PFSK-1 (cell line): ENCODE measurements at regions not wholly inside any gene's neighbourhood (a gene's known extent, or its start where the extent isn't known, plus 50 kb on each side); places are given as distances from the start of the nearest gene placed in this dataset.

Experiments
- POLR2AphosphoS5 ChIP-seq: IDR thresholded peaks from 2 replicates; pipeline ENCODE4 v1.6.1; 2012; ENCODE audit warnings: low read depth, mild to moderate bottlenecking, control low read depth, low read length, moderate library complexity
- REST ChIP-seq, 2 experiments: IDR thresholded peaks; 2 replicates each; pipeline versions ENCODE4 v1.6.1 to v1.8.0; 2011 to 2012; ENCODE audit warnings: low read depth in 2 of 2, low read length in 2 of 2, control low read depth in 1 of 2, inconsistent platforms in 1 of 2, mild to moderate bottlenecking in 1 of 2, moderate library complexity in 1 of 2; ENCODE audit not compliant: insufficient read depth in 1 of 2

DNA sequence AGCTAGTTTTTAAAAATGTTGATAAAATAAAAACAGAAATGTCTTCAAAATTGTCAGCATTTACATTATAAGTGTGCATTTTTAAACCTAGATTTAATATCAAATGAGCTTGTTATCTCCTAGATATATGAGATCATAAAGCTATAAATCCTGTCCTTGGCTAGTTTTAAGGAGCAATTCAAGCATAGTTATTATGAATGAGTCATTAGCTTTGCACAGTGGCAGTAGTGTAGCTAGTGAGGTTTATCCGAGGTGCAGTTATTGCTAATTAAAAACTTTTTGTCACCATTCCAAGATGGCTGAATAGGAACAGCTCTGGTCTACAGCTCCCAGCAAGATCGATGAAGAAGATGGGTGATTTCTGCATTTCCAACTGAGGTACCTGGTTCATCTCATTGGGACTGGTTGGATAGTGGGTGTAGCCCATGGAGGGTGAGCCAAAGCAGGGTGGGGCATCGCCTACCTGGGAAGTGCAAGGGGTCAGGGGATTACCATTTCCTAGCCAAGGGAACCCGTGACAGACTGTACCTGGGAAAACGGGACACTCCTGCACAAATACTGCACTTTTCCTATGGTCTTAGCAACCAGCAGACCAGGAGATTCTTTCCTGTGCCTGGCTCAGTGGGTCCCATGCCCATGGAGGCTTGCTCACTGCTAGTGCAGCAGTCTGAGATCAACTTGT, 108.8 kb upstream of the SYNCRIP start:
- TF ChIP-seq POLR2AphosphoS5 (no peak), REST (IDR thresholded peaks at IDR 0.05; ENCODE audit: insufficient read depth in 1 of 2, low read depth in 2 of 2, low read length in 2 of 2) (no peak)
